HG02973 (cell line): ENCODE measurements at regions not wholly inside any gene's neighbourhood (a gene's known extent, or its start where the extent isn't known, plus 50 kb on each side); places are given as distances from the start of the nearest gene placed in this dataset.
A peak's percentile ranks its signal among the peaks of the same experiment; 100 is the strongest.
"Not testable (repeated sequence)": the region's sequence is repeated elsewhere in the genome, so short reads cannot be mapped to it uniquely, and the experiment has no call there.

ENCODE experiments used
- ATAC-seq: cut with Tn5 transposase; IDR thresholded peaks from one replicate; pipeline ENCODE4 v1.9.1; 2021; ENCODE audit warnings: moderate library complexity; ENCODE audit not compliant: unreplicated experiment

DNA sequence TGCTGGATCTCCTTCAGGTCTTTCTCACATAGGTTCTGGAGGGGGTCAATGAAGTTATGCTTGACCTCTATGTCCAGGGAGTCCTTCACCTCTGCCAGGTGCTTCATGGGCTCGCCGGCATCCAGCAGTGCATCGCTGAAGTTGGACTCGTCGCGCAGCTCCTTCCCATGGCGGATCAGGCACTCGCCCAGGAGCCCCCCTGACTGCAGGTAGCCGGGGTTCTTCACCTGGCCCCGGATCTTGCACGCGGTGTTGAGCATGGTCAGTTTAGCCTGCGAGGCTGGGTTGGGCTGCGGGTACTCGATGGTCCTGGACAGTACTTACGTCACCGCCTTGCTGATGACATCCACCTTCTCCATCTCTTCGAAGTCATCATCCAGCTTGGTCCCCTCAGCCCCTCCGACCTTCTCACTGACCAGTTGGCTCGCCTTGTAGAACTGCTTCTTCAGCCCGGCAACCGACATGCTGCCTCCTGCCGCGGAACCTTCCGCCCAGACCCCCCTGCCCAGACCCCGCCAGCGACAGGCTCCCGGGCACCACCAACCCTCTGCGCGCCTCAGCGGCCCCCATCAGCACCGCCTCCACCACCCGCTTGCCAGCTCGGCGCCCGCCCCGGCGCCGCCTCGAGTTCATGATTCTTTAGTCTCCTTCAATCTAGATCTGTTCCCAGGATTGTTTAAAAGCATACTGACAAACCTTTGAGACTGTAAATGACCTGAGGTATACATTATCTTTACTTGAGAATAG is 99.8 kb downstream of the KPNA2 start:
- ATAC-seq, result no peak

- ATAC-seq, result no peak
These were observed 105.5 kb downstream of the KPNA2 start for GRCh38 chr17:68141050-68141449.

DNA sequence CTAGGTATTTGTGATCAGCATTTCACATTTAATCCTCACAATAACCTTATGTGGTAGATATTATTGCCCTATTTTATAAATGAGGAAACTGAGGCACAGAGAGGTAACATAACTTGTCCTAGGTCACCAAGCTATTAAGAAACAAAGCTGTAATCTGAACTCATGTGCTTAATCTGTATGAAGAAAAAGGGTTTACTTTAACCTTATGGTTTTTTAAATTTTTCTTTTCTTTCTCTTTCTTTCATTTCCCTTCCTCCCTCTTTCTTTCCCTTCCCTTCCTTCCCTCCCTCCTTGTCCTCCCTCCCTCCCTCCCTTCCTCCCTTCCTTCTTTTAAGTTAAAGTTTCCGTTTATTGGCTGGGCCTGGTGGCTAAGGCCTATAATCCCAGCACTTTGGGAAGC is 105.2 kb upstream of the AMZ2 start:
- no peak for ATAC-seq

GRCh38 chr17:68143425-68143824 is 104.4 kb upstream of the AMZ2 start:
- no peak for ATAC-seq

DNA sequence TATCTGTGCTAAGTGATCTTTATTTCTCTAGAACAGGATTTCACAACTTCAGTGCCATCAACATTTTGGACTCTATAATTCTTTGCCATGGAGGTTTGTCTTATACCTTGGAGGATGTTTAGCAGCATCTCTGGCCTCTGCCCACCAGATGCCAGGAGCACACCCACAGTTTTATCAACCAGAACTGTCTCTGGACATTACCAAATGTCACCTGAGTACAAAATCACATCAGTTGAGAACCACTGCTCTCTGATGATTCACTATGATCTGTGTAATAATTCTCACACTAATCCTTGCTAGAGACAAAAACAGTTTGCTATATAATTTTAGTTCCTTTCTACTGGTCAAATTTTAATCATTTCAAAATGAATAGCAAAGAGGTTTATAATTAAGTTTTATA is 102.8 kb upstream of the AMZ2 start:
- ATAC-seq, result no peak

DNA sequence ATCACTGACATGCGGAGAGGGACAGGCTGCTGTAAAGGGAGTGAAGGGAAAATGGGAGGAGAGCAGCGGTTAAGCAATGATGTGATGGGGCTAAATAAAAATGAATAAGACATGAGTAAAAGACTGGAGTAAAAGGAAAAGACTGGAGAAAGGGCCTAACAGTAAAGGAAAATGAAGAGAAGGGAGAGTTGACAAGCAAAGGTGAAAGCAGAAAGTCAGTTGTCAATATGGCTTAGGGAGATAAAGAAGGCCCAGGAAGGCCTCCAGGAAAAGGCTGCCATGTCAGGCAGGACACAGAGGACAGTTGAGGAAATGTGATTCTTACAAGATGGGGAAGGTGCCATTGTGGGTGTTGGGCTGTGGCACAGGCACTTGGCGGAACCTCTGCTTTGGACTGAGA is 98.9 kb upstream of the AMZ2 start:
- ATAC-seq, result no peak

DNA sequence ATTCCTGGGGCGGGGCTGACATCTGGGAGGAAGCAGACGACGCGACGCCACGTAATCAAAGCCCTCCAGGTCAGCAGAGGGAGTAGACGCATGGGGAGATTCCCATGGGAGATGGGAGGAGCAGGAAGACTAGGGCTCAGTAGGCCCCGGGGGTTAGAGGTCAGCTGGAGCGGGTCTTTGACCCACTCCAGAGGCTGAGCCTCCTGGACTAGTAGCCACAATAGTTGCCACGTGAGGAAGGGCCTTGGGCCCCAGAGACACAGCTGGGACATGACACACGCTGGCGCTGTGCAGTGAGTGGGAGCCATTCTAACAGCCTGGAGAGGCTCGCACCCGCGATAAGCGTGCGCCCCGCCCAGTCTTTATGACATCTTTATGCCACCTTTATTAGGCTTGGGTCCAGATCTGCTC is 95.7 kb upstream of the AMZ2 start:
- no peak for ATAC-seq

GRCh38 chr17:68155692-68156091 is 92.2 kb upstream of the AMZ2 start:
- ATAC-seq, result no peak

DNA sequence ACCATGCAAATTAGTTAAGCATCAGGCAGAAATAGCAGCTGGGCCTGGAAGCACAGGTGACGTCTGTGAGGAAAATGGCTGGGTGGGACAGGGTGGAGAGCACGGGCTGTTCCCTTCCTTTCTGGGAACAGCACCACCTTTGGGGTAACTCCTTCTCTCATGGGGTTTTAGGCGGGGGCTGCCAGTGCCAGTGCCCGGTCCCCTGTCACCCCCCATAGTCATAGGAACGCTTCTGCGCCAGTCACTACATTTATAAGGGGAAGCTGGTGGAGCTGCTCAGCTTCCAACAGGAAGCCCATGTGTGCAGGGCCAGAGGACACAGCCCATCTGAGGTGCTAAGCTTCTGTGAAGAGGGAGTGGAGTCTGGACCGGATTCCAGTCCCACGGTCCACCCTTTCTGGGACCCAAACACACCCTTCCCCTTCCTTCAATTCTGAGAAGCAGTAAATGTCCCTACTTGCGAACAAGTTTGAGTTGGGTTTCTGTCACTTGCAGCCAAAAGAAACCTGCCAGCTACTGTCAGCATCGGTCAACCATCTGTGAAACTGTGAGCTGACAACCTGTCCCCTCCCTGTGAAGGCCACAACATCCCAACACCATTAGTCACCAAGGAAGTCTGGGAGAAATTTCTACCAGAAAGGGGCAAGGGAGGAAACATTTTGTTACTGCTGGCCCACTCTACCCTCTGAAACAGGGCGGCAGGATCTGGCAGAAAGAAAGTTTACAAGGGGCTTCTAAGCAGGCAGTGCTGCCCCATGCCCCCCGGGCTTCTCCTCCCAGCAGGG is 86.0 kb upstream of the AMZ2 start:
- ATAC-seq, result no peak

- not testable (repeated sequence) for ATAC-seq
These were observed 79.3 kb upstream of the AMZ2 start for GRCh38 chr17:68168273-68169164.

GRCh38 chr17:68169165-68169821 is 78.5 kb upstream of the AMZ2 start:
- not testable (repeated sequence) for ATAC-seq

DNA sequence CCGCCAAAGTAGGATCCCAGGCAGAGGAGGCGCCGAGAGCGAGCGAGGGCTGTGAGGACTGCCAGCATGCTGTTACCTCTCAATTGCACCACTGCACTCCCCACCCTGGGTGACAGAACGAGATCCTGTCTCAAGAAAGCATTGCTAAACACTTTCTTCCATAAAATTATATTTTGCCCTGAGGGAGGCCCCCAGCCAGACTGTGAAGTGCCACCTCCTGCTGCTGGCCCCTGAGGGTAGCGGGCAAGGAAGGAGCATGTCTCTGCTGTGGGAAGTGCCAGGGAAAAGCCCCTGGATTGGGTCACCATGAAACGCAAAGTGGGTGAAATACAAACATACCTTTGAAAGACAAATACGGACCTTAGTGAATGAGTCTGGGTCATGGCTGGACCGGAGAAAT is 78.0 kb upstream of the AMZ2 start:
- no peak for ATAC-seq

- no peak for ATAC-seq
These were observed 77.6 kb upstream of the AMZ2 start for GRCh38 chr17:68170246-68170645.

GRCh38 chr17:68172461-68172954 is 75.3 kb upstream of the AMZ2 start:
- peak; percentile 60 for ATAC-seq

GRCh38 chr17:68175416-68175815 is 72.4 kb upstream of the AMZ2 start:
- ATAC-seq, result no peak

- no peak for ATAC-seq
These were observed 71.9 kb upstream of the AMZ2 start for GRCh38 chr17:68175905-68176304.

- ATAC-seq, result no peak
These were observed 71.1 kb upstream of the AMZ2 start for GRCh38 chr17:68176718-68177117.

- no peak for ATAC-seq
These were observed 69.0 kb upstream of the AMZ2 start for GRCh38 chr17:68178831-68179230.

DNA sequence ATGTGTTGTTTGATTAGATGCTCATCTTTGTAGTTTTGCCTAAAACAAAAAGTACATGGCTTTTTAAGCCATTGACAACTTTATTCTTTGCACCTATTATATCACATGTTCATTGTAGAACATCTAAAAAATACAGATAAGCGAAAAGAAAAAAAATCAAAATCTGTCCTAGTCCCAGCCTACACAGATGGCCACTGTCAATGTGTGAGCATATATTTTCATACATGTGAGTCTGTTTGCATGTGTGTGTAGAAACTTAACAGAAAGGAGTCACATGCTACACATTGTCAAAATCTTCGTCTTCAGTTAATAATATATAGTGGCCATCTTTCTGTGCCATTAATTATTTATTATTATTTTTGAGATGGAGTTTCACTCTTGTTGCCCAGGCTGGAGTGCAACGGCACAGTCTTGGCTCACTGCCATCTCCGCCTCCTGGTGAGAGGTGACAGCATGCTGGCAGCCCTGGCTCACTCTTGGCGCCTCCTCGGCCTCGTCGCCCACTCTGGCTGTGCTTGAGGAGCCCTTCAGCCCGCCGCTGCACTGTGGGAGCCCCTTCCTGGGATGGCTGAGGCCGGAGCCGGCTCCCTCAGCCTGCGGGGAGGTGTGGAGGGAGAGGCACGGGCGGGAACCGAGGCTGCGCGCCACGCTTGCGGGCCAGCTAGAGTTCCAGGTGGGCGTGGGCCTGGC is 68.5 kb upstream of the AMZ2 start:
- ATAC-seq, result no peak

- ATAC-seq, result no peak
These were observed 67.9 kb upstream of the AMZ2 start for GRCh38 chr17:68179926-68180285.
